GM12878 (cell line): ENCODE measurements at regions not wholly inside any gene's neighbourhood (a gene's known extent, or its start where the extent isn't known, plus 50 kb on each side); places are given as distances from the start of the nearest gene placed in this dataset.

Experiments
- BHLHE40 ChIP-seq, 2 experiments: fragments of 450-650 bp in 1 of 2; IDR thresholded peaks; 2 replicates each; pipeline ENCODE4 v1.6.1; 2011 to 2017; ENCODE audit warnings: low read depth in 2 of 2, borderline replicate concordance in 1 of 2, improper control_type of control experiment in 1 of 2, low read length in 1 of 2, mild to moderate bottlenecking in 1 of 2
- CREM ChIP-seq: IDR thresholded peaks from 2 replicates; pipeline ENCODE4 v1.6.1; 2014; ENCODE audit warnings: antibody characterized with exemption, low read depth
- CTCF ChIP-seq, 3 experiments: IDR thresholded peaks in 2 of 3; conservative IDR thresholded peaks in 1 of 3; 2 replicates each; pipeline ENCODE4 v1.5.1; 2011; ENCODE audit warnings: low read depth in 3 of 3, low read length in 3 of 3, mild to moderate bottlenecking in 3 of 3, control low read depth in 2 of 3, moderate library complexity in 2 of 3, inconsistent platforms in 1 of 3, mixed read lengths in 1 of 3; ENCODE audit not compliant: control insufficient read depth in 2 of 3, insufficient read depth in 1 of 3; ENCODE audit errors: extremely low read depth in 1 of 3
- ETV6 ChIP-seq, 2 experiments: fragments of 450-650 bp in 1 of 2; IDR thresholded peaks in 1 of 2; conservative IDR thresholded peaks in 1 of 2; 2 replicates each; pipeline ENCODE4 v1.6.1; 2014; ENCODE audit warnings: antibody characterized with exemption in 1 of 2, borderline replicate concordance in 1 of 2, low read depth in 1 of 2, mild to moderate bottlenecking in 1 of 2, moderate library complexity in 1 of 2
- EZH2 ChIP-seq: IDR thresholded peaks from 2 replicates; pipeline ENCODE4 v1.6.1; 2012; ENCODE audit warnings: low read depth, mild to moderate bottlenecking, control low read depth, inconsistent platforms, low read length, borderline replicate concordance; ENCODE audit not compliant: control insufficient read depth
- FOXK2 ChIP-seq: fragments of 450-650 bp; IDR thresholded peaks from 2 replicates; pipeline ENCODE4 v1.6.1; 2017; ENCODE audit warnings: mild to moderate bottlenecking, moderate library complexity
- KDM1A ChIP-seq: fragments of 200-600 bp; sonication (generic); IDR thresholded peaks from 2 replicates; pipeline ENCODE4 v1.6.1; 2016; ENCODE audit warnings: borderline replicate concordance
- MAX ChIP-seq: IDR thresholded peaks from 2 replicates; pipeline ENCODE4 v1.6.1; 2012; ENCODE audit warnings: low read depth, low read length, improper control_type of control experiment
- PBX3 ChIP-seq: IDR thresholded peaks from 2 replicates; pipeline ENCODE4 v1.6.1; 2011; ENCODE audit warnings: mild to moderate bottlenecking, low read depth, low read length, moderate library complexity; ENCODE audit not compliant: insufficient replicate concordance
- RAD21 ChIP-seq: IDR thresholded peaks from 2 replicates; pipeline ENCODE4 v1.6.1; 2011; ENCODE audit warnings: mild to moderate bottlenecking, low read depth, low read length, moderate library complexity; ENCODE audit not compliant: insufficient read depth
- RELB ChIP-seq: fragments of 450-650 bp; IDR thresholded peaks from 2 replicates; pipeline ENCODE4 v1.6.1; 2017; ENCODE audit warnings: low read depth, mild to moderate bottlenecking, moderate library complexity
- SMC3 ChIP-seq: IDR thresholded peaks from 2 replicates; pipeline ENCODE4 v1.6.1; 2011; ENCODE audit warnings: low read length, improper control_type of control experiment, borderline replicate concordance
- YBX1 ChIP-seq: fragments of 450-650 bp; IDR thresholded peaks from 2 replicates; pipeline ENCODE4 v1.6.1; 2016; ENCODE audit warnings: antibody characterized with exemption

GRCh38 chr15:96182736-96183513 lies 147.6 kb upstream of the NR2F2 start:
- TF ChIP-seq EZH2 (no peak), PBX3 (no peak), YBX1 (no peak), SMC3 (no peak), CTCF (IDR thresholded peaks at IDR 0.05 in 2 of 3, conservative IDR thresholded peaks at IDR 0.05 in 1 of 3; ENCODE audit: control insufficient read depth in 2 of 3, extremely low read depth in 1 of 3, insufficient read depth in 1 of 3, low read depth in 3 of 3, low read length in 3 of 3) (no peak), KDM1A (no peak), FOXK2 (no peak), ETV6 (conservative IDR thresholded peaks at IDR 0.05 in 1 of 2, IDR thresholded peaks at IDR 0.05 in 1 of 2; ENCODE audit: borderline replicate concordance in 1 of 2, low read depth in 1 of 2) (no peak), RELB (no peak), BHLHE40 (IDR thresholded peaks at IDR 0.05; ENCODE audit: borderline replicate concordance in 1 of 2, low read depth in 2 of 2, low read length in 1 of 2) (no peak), CREM (no peak), MAX (no peak), RAD21 (no peak)
